ENCODE measurements at regions not wholly inside any gene's neighbourhood (a gene's known extent, or its start where the extent isn't known, plus 50 kb on each side); places are given as distances from the start of the nearest gene placed in this dataset.

DNA sequence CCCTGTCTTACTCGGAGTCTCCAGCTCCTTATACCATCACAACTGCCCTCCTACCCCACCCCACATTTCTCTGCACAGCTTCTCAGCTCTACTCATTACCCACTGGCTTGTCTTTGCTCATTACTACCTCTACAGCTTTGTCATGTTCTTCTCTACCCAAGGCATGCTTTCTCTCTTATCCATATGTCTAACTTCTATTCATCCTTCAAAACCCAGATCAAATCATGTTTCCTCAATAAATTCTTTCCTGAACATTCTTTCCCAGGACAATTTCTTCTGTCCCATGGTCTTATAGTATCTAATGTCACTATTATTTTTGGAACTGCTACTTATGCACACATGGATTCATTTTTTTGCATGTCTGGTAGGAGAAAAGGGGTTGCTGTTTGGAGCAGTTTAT, 231.4 kb downstream of the PTEN start:
- TF ChIP-seq, protein P1, sequence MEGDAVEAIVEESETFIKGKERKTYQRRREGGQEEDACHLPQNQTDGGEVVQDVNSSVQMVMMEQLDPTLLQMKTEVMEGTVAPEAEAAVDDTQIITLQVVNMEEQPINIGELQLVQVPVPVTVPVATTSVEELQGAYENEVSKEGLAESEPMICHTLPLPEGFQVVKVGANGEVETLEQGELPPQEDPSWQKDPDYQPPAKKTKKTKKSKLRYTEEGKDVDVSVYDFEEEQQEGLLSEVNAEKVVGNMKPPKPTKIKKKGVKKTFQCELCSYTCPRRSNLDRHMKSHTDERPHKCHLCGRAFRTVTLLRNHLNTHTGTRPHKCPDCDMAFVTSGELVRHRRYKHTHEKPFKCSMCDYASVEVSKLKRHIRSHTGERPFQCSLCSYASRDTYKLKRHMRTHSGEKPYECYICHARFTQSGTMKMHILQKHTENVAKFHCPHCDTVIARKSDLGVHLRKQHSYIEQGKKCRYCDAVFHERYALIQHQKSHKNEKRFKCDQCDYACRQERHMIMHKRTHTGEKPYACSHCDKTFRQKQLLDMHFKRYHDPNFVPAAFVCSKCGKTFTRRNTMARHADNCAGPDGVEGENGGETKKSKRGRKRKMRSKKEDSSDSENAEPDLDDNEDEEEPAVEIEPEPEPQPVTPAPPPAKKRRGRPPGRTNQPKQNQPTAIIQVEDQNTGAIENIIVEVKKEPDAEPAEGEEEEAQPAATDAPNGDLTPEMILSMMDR (IDR thresholded peaks at IDR 0.05; ENCODE audit: insufficient read depth, low read length, poor library complexity, severe bottlenecking): no peak
- TF ChIP-seq EZH2phosphoT487 (conservative IDR thresholded peaks at IDR 0.05; ENCODE audit: low read length): no peak

Data from SU-DHL-6 (cell line).